GM12878 (cell line): ENCODE measurements at regions not wholly inside any gene's neighbourhood (a gene's known extent, or its start where the extent isn't known, plus 50 kb on each side); places are given as distances from the start of the nearest gene placed in this dataset.

Source experiments
- ATAC-seq: fragments of 200-7000 bp; cut with Tn5 transposase; 3 replicates; pipeline ENCODE4 v1.9.1; 2020; ENCODE audit warnings: mild to moderate bottlenecking, moderate library complexity
- BruUV-seq: library from RNA; stranded (reverse); fragments of 400-500 nt; replicated peaks from 2 replicates; lab custom pipeline; 2021; lab: Mats Ljungman, UMichigan
- CTCF ChIA-PET: fragments of 300-600 bp; sonication (Branson Sonifier 250); formaldehyde crosslinking; extraction: SDS; loops from one replicate; lab custom pipeline; 2021; ENCODE audit warnings: inconsistent platforms; lab: Yijun Ruan, JAX
- POLR2A ChIA-PET: fragments of 350-600 bp; formaldehyde crosslinking; extraction: SDS; loops from one replicate; lab custom pipeline; 2021; ENCODE audit warnings: inconsistent platforms; lab: Charles Lee
- RAD21 ChIA-PET: fragments of 300-600 bp; sonication (Branson Sonifier 250); formaldehyde crosslinking; loops from one replicate; lab custom pipeline; 2023; ENCODE audit warnings: antibody characterized with exemption; ENCODE audit not compliant: unreplicated experiment; lab: Charles Lee
- SMC1A ChIA-PET: fragments of 300-600 bp; sonication (Branson Sonifier 250); formaldehyde crosslinking; loops from one replicate; lab custom pipeline; 2023; ENCODE audit not compliant: unreplicated experiment, uncharacterized antibody; lab: Charles Lee
- DNase-seq: peaks from one replicate; pipeline ENCODE4 v3.0.0-alpha.2; 2011; ENCODE audit warnings: low read depth, low spot score
- FAIRE-seq: peaks from 3 replicates; lab custom pipeline; 2011; peaks lifted over from hg19 to GRCh38; lab: Jason Lieb, UNC
- H2AFZ ChIP-seq: 2 replicates; pipeline ENCODE4 v1.6.0; 2011; ENCODE audit warnings: low read depth, low read length, control low read depth; ENCODE audit not compliant: control insufficient read depth
- H3K27ac ChIP-seq: 2 replicates; pipeline ENCODE4 v1.5.1; 2011; ENCODE audit warnings: control low read depth; ENCODE audit not compliant: control insufficient read depth, insufficient read depth
- H3K27me3 ChIP-seq, 2 experiments: replicated peaks in 1 of 2; 2 replicates each; pipeline versions ENCODE4 v1.6.0 to v1.6.1; 2011; ENCODE audit warnings: low read length in 1 of 2; ENCODE audit not compliant: control insufficient read depth in 2 of 2, insufficient read depth in 2 of 2
- H3K36me3 ChIP-seq, 2 experiments: 2 replicates each; pipeline ENCODE4 v1.5.1; 2011; ENCODE audit warnings: low read length in 1 of 2; ENCODE audit not compliant: control insufficient read depth in 2 of 2, insufficient read depth in 2 of 2
- H3K4me1 ChIP-seq: 2 replicates; pipeline ENCODE4 v1.6.1; 2011; ENCODE audit warnings: mild to moderate bottlenecking, low read length, moderate library complexity, mixed read lengths; ENCODE audit not compliant: control insufficient read depth, insufficient read depth
- H3K4me2 ChIP-seq: 2 replicates; pipeline ENCODE4 v1.6.0; 2011; ENCODE audit warnings: control low read depth; ENCODE audit not compliant: control insufficient read depth, insufficient read depth
- H3K4me3 ChIP-seq: fragments of 200-600 bp; sonication (generic); 2 replicates; pipeline ENCODE4 v1.5.1; 2016
- H3K79me2 ChIP-seq: 2 replicates; pipeline ENCODE4 v1.6.0; 2011; ENCODE audit warnings: low read length; ENCODE audit not compliant: control insufficient read depth, insufficient read depth
- H3K9ac ChIP-seq: 2 replicates; pipeline ENCODE4 v1.8.0; 2011; ENCODE audit warnings: low read length, control low read depth, mixed read lengths; ENCODE audit not compliant: control insufficient read depth, insufficient read depth
- H3K9me3 ChIP-seq: replicated peaks from 3 replicates; pipeline ENCODE4 v1.5.1; 2011; ENCODE audit warnings: mild to moderate bottlenecking, low read length; ENCODE audit not compliant: control insufficient read depth, insufficient read depth
- H4K20me1 ChIP-seq: 2 replicates; pipeline ENCODE4 v1.6.0; 2011; ENCODE audit not compliant: control insufficient read depth, insufficient read depth
- BACH1 ChIP-seq: fragments of 450-650 bp; IDR thresholded peaks from 2 replicates; pipeline ENCODE4 v1.6.1; 2017; ENCODE audit warnings: mild to moderate bottlenecking, borderline replicate concordance
- BCLAF1 ChIP-seq: fragments of 450-650 bp; IDR thresholded peaks from 2 replicates; pipeline ENCODE4 v1.6.1; 2017; ENCODE audit warnings: antibody characterized with exemption, mild to moderate bottlenecking, moderate library complexity
- BMI1 ChIP-seq: fragments of 450-650 bp; IDR thresholded peaks from 2 replicates; pipeline ENCODE4 v1.6.1; 2016; ENCODE audit warnings: mild to moderate bottlenecking, moderate library complexity, borderline replicate concordance
- CEBPB ChIP-seq, 2 experiments: fragments of 150-350 bp in 1 of 2; IDR thresholded peaks; 2 replicates each; pipeline ENCODE4 v1.6.1; 2012 to 2014; ENCODE audit warnings: low read depth in 2 of 2, low read length in 2 of 2, borderline replicate concordance in 1 of 2, inconsistent platforms in 1 of 2
- KLF5 ChIP-seq: fragments of 450-650 bp; IDR thresholded peaks from 2 replicates; pipeline ENCODE4 v1.6.1; 2014; ENCODE audit warnings: mild to moderate bottlenecking; ENCODE audit not compliant: partially characterized antibody
- WGBS: methylation state at CpG from one replicate; pipeline ENCODE4 v1.1.6; 2016; ENCODE audit warnings: low lambda C conversion rate; ENCODE audit not compliant: insufficient replicate concordance, insufficient coverage; ENCODE audit errors: missing lambda C conversion rate; 5-methylcytosine and 5-hydroxymethylcytosine counted together
- in situ Hi-C: fragments of 300-500 bp; cut with MboI; formaldehyde crosslinking; loops from 9 replicates; pipeline ENCODE4 v1.14.3; 2018; ENCODE audit warnings: mixed read lengths
- intact Hi-C: fragments of 100-400 bp; cut with micrococcal nuclease; formaldehyde crosslinking; loops from one replicate; pipeline ENCODE4 v1.14.2; 2022; ENCODE audit not compliant: unreplicated experiment
- TF ChIP-seq, protein P1 (sequence below): fragments of 450-650 bp; IDR thresholded peaks from 2 replicates; pipeline ENCODE4 v1.6.1; 2017; ENCODE audit warnings: mild to moderate bottlenecking
- TF ChIP-seq, protein P2 (sequence below): fragments of 450-650 bp; IDR thresholded peaks from 2 replicates; pipeline ENCODE4 v1.6.1; 2017; ENCODE audit warnings: borderline replicate concordance
- TF ChIP-seq, protein P3 (sequence below): fragments of 450-650 bp; formaldehyde crosslinking; IDR thresholded peaks from 2 replicates; pipeline ENCODE4 v1.4.0; 2022; ENCODE audit warnings: mild to moderate bottlenecking, moderate library complexity

DNA sequence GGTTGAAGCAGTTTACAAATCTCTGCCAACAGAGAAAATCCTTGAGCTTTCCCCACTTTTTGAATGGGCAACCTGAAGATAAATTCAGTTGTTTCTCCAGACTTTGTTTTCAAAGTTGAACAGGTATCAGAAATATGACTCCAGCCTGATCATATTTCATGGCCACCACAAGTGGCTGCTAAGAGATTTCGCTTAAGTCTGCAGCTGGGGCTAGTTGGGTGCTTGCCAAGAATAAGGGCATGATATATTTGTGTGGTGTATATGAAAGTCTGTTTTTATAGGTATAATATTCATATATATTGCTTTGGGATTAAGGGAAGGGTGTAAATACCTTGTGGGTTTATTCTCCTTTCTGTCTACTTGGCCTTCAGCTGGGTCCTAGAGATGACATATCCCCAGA, 168.4 kb upstream of the GDNF start:
- ATAC-seq (no peak), DNase-seq (no peak)
- Histone ChIP-seq H3K4me3 (no peak overlapping the region), H3K27ac (no peak overlapping the region), H3K9ac (no peak overlapping the region), H3K4me1 (no peaks in the 10 kb centered on the region), H4K20me1 (no peaks in the 10 kb centered on the region), H3K4me2 (no peak overlapping the region), H3K36me3 (no peaks in the 10 kb centered on the region), H3K79me2 (no peaks in the 10 kb centered on the region), H2AFZ (no peak overlapping the region), H3K9me3 (no peaks in the 10 kb centered on the region)
- ChIA-PET CTCF (no interaction called here), SMC1A (no interaction called here)
- no TSS peak for BruUV-seq
- 0% methylated on average over 1 of the region's 1 CpG for WGBS
- in situ Hi-C loops: no loop called here
- TF ChIP-seq BCLAF1: no peak
- TF ChIP-seq, all 136 proteins: peak for 0
- POLR2A ChIA-PET: no interaction called here
- RAD21 ChIA-PET: no interaction called here
- no peak for FAIRE-seq
- intact Hi-C loops: no loop called here
- no peaks in the 10 kb centered on the region for H3K27me3 ChIP-seq

DNA sequence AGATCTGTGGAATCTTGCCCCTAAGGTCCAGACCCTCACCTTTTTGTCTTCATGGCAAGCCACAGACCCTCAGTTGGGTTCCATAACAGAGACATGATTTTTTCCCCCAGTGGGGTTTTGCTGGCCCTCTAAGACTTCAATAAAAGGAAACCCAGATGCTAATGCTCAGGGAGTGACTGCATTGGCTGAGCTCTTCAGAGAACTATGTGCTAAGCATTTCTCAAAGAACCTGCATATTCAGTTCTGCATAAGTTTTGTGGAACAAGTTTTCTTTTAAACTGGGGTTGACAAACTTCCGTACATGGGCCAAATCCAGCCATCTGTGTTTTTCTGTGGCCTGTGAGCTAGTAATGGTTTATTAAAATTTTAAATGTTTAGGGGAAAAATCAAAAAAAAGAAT, 159.8 kb upstream of the GDNF start:
- no peaks in the 10 kb centered on the region for H3K79me2 ChIP-seq
- no peaks in the 10 kb centered on the region for H3K27me3 ChIP-seq
- H3K9ac ChIP-seq: no peak overlapping the region
- no peak overlapping the region for H3K4me3 ChIP-seq
- ChIA-PET SMC1A (no interaction called here), RAD21 (no interaction called here), CTCF (no interaction called here), POLR2A (no interaction called here)
- H2AFZ ChIP-seq: no peak overlapping the region
- no peaks in the 10 kb centered on the region for H3K9me3 ChIP-seq
- no peaks in the 10 kb centered on the region for H3K36me3 ChIP-seq
- no peak for DNase-seq
- no peaks in the 10 kb centered on the region for H3K4me1 ChIP-seq
- ATAC-seq: no peak
- intact Hi-C loops (no loop called here), in situ Hi-C loops (no loop called here)
- H3K4me2 ChIP-seq: no peak overlapping the region
- no peak for FAIRE-seq
- no peaks in the 10 kb centered on the region for H4K20me1 ChIP-seq
- 80% methylated on average over 1 of the region's 1 CpG for WGBS
- H3K27ac ChIP-seq: no peak overlapping the region
- BruUV-seq: no TSS peak
- TF ChIP-seq, protein P1, sequence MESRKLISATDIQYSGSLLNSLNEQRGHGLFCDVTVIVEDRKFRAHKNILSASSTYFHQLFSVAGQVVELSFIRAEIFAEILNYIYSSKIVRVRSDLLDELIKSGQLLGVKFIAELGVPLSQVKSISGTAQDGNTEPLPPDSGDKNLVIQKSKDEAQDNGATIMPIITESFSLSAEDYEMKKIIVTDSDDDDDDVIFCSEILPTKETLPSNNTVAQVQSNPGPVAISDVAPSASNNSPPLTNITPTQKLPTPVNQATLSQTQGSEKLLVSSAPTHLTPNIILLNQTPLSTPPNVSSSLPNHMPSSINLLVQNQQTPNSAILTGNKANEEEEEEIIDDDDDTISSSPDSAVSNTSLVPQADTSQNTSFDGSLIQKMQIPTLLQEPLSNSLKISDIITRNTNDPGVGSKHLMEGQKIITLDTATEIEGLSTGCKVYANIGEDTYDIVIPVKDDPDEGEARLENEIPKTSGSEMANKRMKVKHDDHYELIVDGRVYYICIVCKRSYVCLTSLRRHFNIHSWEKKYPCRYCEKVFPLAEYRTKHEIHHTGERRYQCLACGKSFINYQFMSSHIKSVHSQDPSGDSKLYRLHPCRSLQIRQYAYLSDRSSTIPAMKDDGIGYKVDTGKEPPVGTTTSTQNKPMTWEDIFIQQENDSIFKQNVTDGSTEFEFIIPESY: no peak
- TF ChIP-seq BACH1 (no peak), BMI1 (no peak), KLF5 (no peak), CEBPB (IDR thresholded peaks at IDR 0.05; ENCODE audit: borderline replicate concordance in 1 of 2, low read depth in 2 of 2, low read length in 2 of 2) (no peak)
- TF ChIP-seq, protein P2, sequence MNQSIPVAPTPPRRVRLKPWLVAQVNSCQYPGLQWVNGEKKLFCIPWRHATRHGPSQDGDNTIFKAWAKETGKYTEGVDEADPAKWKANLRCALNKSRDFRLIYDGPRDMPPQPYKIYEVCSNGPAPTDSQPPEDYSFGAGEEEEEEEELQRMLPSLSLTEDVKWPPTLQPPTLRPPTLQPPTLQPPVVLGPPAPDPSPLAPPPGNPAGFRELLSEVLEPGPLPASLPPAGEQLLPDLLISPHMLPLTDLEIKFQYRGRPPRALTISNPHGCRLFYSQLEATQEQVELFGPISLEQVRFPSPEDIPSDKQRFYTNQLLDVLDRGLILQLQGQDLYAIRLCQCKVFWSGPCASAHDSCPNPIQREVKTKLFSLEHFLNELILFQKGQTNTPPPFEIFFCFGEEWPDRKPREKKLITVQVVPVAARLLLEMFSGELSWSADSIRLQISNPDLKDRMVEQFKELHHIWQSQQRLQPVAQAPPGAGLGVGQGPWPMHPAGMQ: no peak
- TF ChIP-seq, protein P3, sequence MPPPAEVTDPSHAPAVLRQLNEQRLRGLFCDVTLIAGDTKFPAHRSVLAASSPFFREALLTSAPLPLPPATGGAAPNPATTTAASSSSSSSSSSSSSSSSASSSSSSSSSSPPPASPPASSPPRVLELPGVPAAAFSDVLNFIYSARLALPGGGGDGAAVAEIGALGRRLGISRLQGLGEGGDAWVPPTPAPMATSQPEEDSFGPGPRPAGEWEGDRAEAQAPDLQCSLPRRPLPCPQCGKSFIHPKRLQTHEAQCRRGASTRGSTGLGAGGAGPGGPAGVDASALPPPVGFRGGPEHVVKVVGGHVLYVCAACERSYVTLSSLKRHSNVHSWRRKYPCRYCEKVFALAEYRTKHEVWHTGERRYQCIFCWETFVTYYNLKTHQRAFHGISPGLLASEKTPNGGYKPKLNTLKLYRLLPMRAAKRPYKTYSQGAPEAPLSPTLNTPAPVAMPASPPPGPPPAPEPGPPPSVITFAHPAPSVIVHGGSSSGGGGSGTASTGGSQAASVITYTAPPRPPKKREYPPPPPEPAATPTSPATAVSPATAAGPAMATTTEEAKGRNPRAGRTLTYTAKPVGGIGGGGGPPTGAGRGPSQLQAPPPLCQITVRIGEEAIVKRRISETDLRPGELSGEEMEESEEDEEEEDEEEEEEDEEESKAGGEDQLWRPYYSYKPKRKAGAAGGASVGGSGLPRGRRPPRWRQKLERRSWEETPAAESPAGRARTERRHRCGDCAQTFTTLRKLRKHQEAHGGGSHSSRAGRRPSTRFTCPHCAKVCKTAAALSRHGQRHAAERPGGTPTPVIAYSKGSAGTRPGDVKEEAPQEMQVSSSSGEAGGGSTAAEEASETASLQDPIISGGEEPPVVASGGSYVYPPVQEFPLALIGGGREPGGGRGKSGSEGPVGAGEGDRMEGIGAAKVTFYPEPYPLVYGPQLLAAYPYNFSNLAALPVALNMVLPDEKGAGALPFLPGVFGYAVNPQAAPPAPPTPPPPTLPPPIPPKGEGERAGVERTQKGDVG (CRISPR knock-in tag): no peak
